GF-D8 (cell line): ENCODE measurements at regions not wholly inside any gene's neighbourhood (a gene's known extent, or its start where the extent isn't known, plus 50 kb on each side); places are given as distances from the start of the nearest gene placed in this dataset.

Experiments
- DNase-seq: peaks from one replicate; lab custom pipeline; 2025; lab: John Stamatoyannopoulos, UW

DNA sequence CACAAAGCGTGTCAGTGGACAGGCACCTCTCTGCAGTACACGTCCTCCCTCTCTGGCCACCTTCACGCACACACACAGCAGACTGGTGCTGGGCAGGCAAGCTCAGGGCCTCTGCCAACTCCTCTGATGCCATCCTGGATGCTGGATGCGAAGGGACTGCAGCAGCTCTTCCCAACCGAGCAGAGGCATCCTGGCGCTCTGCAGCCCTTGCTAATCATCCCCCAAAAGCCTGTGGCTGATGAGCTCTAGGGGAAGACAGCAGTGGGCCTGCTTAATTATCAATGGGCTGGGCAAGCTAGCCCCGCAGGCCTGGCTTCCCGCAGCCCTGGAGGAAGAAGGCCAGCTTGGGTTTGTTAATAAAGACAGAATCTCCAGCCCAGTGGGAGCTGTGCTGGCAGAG lies 71.3 kb upstream of the TEX51 start:
- no peak for DNase-seq

DNA sequence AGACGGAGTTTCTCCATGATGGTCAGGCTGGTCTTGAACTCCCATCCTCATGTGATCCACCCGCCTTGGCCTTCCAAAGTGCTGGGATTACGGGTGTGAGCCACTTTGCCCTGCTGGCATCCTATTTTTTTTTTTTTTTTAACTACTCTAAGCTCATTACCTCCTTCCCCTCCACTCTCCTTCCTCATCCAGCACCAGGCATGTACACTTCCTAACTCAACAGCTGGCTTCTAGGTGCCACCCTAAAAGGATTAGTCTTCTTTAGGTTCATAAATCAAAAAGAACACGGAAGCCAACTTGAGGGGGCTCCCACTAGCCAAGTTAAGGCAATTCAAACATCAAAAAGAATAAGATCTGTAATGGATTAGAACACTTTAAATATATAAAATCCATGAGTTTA lies 70.6 kb upstream of the TEX51 start:
- DNase-seq, result no peak

DNA sequence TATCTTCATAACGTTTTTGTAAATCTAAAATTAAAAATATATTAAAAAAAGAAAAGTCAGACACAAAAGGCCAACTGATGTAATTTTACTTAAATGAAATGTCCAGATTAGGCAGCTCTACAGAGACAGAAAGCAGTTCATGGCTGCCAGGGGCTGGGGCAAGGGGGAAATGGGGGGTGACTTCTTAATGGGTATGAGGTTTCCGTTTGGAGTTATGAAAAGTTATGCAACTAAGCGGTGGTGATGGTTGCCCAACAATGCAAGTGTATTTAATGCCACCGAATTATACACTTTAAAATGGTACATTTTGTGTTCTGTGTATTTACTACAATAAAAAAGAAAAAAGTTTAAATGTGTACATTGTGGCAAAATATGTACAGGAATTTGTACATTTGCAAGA lies 70.2 kb upstream of the TEX51 start:
- peak; percentile 66 for DNase-seq

DNA sequence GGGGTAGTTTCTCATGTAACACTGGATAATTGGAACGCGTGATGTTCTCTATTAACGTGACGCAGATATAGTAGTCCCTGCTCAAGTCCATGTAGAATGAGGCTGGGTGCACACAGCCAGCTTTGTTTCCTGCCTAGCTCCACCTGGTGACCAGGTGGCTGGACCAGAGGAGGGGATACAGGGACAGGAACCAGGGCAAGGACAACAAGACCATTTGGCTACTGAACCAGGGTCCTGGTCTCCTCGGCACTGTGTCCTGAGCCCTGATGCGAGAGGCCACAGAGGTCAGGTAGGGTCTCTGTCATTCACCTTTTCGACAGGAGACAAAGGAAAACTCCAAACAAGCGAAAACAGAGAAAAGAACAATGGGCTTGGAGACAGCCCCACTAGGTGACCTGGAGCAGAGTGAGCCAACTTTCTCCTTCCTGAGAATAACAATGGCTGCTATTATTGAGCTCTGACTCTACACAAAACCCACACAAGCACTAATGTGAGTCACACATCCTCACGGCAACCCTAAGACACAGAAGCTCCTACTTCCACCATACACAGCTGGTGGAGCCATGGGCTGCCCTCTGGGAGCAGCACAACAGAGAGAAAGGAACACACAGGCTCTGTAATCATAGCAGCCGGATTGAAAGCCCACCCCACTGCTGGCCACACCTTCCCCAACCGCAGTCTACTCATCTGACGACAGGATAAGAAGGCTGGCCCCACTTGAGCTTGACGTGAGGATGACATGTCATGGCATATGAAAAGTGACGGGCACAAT lies 67.3 kb upstream of the TEX51 start:
- no peak for DNase-seq

DNA sequence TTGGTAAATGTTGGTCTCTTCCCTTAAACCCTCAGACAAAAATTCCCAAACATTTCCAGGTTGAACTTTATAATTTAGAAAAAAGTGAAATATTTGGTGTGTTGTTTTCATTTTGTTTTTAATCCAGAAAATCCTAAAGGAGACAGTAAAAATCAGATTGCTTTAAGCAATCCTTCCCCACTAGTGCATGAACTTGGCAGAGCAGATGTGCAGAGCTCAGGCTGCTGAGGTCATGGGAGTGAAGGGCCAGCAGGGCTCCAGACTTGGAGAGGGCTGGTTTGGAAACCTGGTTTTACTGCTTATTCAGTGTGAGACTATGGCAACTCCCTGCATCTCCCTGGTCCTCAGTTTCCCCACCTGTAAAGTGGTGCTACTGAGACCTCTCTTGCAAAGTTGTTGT lies 66.7 kb upstream of the TEX51 start:
- DNase-seq, result no peak

DNA sequence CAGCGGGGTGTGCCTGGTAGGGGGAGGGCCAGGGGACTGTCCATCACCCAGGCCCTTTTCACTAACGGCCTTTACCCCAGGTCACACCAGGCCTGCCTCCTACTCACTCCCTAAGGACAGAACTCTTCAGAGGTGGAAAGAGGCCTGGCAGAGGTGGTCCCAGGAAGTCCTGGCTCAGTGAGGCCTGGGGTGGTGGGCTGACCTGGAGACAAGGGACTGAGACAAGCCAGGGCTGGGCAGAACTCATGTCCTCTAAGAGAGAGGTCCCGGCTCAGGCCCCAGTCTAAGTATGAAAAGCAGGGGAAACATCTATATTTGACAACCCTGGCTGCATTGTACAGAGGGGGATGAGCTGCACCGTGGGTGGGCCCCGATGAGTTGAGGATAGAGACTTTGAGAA lies 65.9 kb upstream of the TEX51 start:
- DNase-seq, result no peak

DNA sequence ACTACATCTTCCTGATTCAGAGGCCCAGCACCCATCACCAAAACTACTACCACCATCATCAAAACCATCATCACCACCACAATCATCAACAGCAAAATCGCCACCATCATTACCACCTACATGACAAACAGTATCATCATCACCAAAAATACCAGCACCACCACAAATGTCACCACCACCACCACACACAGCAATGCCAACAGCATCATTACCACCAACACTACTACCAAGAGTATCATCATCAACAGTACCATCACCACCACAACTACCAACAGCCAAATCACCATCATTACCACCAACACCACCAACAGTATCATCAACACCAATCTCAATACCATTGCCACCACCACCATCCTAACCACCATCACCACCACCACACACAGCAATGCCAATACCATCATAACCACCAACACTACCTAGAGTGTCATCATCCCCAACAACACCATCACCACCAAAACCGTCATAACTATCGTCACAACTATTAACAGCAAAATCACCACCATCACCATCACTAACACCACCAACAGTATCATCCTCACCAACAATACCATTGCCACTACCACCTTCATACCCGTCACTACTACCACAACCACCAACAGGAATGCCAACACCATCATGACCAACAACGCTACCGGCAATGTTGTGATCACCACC lies 64.6 kb upstream of the TEX51 start:
- DNase-seq, result no peak

DNA sequence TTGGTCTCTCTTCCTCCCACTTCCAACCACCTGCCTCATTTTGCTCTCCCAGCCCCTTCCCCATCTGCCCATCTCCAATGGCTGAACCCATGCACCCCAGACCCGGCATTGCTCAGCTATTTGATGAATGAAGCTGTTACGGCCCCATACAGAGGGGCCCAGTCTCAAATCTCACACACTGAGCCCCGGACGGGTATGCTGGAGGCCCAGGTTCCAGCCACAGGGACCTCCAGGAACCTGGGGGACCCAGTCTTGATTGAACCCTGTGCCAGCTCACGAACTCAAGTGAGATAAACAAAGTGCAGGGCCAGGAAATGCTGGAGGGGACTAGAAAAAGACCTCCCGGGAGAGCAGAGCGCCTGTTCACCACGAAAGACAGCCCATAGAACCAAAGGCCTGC lies 63.4 kb upstream of the TEX51 start:
- no peak for DNase-seq

DNA sequence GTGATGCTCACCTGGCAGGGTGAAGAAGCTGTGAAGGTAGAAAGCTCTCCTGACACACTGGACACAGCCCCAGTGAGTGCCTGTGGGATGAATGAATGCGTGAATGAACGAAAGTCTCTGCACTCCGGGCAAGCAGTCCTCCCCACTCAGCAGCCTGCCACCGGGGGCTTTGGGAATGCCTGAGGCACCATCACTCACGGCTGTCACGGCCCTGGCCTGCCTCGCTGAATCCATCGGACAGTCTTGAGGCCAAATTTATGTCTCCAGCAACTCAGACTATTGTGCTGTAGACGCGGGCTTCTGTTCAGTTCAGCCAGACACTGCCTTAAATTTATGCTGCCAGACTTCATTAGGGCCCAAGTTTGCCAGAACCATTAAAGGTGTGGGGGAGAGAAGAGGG lies 62.9 kb upstream of the TEX51 start:
- no peak for DNase-seq

DNA sequence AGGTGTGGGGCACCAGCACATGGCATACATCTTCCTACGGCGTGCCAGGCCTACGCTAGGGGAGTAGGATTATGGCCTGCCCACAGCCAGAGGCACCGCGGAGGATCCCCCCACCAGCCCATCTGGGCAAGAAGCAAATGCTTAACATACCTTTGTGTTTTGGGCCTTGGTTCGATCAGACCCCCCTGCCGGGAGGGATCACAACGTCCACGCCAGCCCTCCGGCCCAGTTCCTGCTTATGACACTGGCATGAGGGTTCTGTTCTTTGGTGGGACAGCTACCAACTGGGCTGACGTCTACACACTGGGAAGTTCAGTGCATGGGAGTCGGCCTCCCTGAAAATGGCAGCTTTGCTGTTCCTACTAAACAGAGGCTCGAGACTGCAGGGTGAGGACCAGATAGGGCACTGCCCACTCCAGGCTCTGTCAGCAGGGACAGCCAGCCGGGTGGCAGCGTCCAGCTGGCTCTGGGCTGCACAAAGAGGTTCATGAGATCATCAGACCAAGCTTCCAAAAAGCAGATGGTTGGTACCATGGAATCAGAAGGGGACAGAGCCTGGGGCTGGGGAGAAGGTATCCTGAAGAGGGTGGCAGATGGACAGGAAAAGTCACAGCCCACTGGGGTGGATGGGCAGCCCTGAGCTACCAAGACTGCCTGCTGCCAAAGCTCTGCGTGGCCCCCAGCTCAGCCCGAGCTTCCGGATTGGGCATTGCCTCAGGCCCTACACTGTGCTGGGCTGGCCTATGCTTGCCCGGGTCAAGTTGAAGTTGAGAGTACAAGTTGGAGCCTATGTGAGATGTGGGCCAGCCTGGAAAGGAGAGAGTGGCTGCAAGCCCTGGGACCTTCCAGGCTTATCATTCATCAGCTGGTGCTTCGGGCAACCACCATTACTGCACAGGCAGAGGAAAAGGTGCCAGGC lies 61.7 kb upstream of the TEX51 start:
- DNase-seq, result no peak

DNA sequence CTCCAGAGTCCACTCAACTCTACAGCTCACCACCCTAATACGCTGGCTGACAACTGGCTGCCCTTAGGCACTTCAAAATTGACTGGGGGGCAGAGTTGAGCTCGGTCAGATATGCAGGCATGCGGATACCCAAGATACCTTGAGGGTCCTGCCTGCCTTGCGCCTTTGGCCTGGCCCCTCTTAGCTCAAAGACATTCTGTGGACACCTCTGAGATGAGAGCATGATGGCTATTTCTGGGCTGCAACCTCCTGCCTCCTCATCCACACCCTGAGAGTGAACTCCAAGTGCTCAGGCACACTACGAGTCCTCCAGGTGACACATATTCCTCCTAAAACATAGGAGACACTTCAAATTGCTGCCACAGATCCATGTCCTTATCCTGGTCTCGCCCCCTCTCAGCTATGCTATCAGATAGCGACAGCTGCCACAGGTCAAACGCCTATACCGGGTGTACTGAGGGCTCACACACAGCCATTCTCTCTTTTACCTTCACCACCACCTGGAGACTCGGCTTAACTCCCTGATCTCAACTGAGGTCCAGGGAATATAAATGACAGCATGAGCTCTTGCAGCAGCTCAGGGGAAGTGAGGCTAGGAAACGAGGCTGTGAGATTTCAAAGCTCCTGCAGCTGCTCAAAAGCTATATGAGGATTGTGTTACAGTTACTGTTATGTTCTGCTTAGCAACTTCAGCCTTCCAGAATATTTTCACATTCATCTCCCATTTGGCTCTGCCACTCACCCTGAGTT lies 60.5 kb upstream of the TEX51 start:
- no peak for DNase-seq

DNA sequence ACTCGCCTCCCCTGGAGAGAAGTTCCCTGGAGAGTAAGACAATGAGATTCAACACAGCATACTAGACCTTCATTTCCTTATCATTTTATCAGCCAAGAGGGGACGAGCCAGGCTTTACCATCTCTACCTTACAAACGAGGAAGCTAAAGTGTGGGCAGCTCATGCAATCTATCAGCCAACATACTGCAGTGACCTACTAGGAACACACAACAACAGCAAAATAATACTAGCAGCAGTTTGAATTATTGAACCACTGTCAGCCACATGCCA lies 60.0 kb upstream of the TEX51 start:
- DNase-seq, result no peak

DNA sequence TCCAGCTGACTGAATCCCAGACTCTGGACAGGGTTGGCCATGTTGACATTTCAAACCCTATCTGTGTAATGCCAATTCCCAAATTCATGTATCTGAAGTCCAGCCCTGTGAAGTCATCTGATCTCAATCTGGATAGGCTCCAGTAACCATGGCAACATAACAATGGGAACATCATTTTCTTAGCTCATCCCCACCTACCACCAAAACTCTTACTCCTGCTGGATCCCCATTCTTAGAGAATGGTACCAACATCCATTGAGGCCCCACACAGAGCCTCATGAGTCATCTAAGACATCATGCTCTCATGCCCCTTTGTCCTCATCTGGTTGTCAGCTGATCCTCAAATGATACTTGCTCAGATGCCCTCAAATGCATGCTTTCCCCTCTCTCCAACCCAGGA lies 58.9 kb upstream of the TEX51 start:
- no peak for DNase-seq

DNA sequence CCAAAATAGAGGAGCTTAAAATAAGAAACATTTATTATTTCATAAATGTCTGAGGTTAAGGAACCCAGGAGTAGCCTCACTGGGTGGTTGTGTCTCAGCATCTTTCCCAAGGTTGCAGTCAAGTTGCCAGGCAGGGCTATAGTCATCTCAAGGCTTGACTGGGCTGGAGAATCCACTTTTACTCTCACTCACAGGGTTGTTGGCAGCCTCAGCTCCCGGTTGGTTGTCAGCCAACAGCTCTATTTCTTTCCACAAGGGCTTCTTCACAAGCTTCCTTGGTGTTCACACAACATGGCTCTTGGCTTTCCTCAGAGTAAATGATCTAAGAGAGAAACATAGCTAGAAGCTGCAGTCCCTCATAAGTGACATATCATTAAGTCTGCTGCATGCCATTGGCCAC lies 55.6 kb upstream of the TEX51 start:
- DNase-seq, result no peak

DNA sequence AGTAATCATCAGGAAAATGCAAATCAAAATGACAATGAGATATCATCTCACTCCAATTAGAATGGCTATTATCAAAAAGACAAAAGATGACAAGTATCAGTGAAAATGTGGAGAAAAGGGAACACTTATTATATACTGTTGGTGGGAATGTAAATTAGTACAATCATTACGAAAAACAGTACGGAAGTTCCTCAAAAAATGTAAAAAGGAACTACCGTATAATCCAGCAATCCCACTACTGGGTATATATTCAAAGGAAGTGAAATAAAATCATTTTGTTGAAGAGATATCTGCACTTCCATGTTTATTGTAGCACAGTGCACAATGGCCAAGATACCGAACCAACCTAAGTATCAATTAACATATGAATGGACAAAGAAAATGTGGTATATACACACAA lies 52.4 kb upstream of the TEX51 start:
- DNase-seq, result no peak
